ENCODE measurements at regions not wholly inside any gene's neighbourhood (a gene's known extent, or its start where the extent isn't known, plus 50 kb on each side); places are given as distances from the start of the nearest gene placed in this dataset.
"Not testable (repeated sequence)": the region's sequence is repeated elsewhere in the genome, so short reads cannot be mapped to it uniquely, and the experiment has no call there.

GRCh38 chr22:49721211-49721763 is 106.4 kb downstream of the BRD1 start:
- no peak for DNase-seq

DNA sequence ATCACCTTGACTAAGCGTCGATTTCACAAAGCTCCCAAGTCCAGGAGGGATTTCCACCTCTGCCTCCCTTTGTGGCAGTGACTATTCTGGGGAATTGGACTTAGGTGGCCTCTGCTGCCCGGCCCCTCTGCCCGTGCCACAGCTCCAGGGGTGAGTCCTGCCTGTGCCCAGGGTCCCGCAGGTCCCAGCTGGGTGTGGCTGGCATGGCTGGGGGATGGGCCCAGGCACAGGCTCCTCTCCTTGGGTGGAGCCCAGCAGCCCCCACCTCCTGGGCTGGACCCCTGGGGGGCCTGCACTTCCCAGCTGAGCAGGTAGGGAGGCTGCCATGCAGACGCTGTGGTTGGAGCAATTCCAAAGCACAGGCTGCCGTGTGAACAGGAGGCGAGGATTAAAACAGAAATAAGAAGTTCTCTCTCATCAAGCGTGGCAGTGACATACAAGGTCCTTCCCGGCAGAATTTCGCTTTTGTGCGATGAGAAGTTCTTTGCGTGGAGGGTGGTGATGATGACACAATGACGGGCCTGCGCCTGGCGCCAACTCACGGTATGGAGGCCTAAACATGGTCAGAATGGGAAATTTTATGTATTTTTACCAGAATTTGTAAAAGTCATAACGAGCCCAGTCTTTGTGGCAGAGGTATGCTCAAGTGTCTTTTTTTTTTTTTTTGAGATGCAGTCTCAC is 107.3 kb downstream of the BRD1 start:
- DNase-seq, result no peak

DNA sequence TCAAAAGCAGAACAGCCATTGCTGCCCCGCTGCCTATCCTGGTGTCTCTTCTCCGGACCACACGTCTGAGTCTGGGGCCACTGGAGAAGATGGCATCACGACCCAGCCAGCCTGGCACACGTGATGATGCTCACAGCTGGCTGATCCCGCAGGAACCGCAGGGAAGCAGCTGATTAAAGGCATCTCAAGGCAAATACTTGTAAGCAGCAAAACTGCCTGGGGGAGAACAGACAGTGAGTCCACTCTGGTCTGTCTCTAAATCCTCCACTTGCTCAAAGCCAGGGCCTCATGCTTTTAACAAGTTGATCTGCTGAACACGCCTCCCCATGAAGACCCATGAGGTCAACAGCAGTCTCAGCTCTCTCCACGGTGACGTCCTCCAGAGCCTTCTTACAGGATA is 108.6 kb downstream of the BRD1 start:
- no peak for DNase-seq

DNA sequence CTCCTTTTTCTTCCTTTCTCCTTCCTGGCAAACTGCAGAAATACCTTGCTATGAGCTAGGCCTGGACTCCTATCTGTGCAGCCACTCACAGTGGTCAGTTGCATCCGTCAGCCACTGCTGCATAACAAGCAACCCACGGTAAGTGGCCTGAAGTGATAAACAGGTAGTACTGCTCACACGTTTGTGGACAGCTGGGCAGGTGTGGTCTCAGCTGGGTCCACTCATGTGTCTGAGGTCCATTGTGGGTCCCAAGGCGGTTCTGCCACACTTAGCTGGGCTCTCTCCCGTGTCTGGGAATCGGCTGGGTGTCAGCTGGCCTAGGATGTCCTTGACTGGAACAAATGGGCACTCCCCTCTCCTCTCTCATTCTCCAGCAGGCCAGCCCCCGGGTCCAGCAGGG is 109.3 kb downstream of the BRD1 start:
- DNase-seq, result no peak

DNA sequence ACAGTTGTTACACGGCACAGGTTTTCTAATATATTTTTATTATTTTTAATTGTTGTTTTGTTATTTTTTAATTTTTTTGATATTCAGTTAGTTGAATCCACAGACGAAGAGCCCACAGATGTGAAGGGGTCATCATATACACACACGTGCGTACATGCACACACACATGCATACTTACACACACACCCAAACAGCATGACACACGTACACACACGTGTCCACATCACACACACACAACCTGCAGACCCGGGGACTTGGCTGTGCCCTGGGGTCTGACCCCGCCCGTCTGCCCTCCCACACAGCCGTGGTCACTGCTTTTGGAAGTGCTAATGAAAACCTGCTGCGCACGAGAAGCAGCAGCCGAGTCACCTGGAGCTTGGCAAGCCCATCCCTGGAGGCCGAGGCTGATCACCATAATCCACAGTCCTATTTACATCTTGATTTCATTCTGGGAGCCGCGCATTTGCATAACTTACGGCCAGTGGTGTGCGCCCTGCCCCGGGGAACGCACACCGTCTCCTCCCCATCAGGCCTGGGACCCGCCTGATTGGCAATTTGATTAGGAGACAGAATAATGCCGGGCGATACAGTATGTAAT is 110.3 kb downstream of the BRD1 start:
- DNase-seq, result no peak

GRCh38 chr22:49716441-49716840 is 111.2 kb downstream of the BRD1 start:
- DNase-seq, result no peak

DNA sequence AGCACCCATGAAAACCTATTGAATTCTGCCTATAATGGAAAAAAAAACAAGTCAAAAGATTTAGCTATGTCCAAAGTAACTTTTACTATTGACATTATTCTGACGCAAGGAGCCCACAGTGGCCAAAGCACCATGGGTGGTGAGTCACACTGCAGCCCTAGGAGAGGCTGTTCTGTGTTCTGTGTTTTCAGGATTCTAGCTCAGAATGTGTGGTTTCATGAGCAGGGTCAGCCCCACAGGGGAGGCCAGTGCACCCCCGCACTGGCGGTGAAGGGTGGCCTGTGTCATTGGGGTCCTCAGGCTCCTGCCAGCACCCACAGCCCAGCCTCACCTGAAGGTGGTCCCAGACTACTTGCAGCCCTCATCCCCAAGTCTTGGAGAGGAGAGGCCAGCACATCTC is 112.2 kb downstream of the BRD1 start:
- no peak for DNase-seq

- DNase-seq, result no peak
Measured at GRCh38 chr22:49713003-49713402, 114.7 kb downstream of the BRD1 start.

- no peak for DNase-seq
Measured at GRCh38 chr22:49712195-49712791, 115.4 kb downstream of the BRD1 start.

DNA sequence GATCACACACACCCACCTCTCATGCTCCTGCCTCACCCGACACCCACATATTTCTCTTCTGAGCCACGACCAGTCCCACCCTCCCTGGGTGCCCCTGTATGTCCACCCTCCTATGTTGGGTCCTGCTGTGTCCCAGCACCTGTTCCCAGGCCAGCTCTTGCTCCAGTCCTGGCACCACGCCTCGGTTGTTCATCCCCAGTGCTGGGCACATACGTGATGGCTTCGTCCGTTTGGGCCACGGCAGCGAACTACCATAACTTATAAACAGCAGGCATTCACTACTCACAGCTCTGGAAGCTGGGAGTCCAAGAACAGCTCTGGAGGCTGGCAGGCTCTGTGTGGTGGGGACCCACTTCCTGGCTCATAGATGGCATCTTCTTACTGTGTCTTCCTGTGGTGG is 116.9 kb downstream of the BRD1 start:
- DNase-seq, result no peak

GRCh38 chr22:49709464-49709863 is 118.2 kb downstream of the BRD1 start:
- DNase-seq, result no peak

DNA sequence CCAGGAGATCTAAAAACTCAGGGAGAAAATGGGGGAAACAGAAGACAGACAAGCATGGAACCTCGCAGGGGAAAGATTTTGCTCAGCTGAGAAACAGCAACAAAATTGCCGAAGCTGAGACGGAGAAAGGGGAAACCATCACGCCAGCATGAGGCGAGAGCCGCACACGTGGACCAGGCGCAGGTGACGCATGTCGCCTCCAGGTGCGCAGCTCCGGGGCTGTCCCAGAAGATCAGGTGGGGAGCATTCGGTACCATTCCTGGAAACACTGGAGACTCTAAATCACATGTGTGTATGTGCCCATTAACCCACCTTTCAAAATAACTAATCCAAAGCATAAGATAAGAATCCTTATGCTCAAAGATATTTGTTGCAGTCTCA is 121.7 kb downstream of the BRD1 start:
- no peak for DNase-seq

DNA sequence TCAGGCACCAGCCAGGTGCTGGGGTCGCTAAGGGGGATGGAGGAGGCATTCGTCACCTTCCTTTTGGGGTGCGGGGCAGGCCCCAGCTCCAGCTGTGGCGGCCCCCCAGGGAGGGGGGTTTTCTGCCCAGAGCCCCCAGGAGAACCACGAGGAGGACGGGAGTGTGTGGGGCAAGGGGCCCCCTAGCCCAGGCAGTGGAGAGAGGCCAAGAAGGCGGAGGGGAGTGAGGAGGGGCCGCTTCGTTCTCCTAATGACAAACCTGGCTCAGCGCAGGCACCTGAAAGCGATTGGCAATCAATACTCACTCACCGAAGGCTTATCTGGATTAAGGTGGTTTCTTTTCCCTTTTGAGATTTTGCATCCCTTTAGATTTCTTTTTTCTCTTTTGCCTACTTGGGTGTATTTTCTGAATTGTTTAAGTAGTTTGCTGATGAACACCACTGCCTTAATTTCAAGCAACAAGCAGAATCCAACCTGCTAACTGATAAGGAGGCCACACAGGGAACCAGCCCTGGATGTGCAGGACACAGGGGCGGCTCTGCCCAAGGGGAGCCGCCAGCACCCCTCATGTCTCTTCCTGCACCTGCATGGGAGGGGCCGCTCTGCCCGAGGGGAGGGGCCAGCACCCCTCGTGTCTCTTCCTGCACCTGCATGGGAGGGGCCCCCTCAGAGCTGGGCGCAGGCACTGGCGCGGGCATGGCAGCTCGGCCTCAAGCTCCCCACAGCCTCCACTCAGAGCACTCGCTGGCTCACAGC is 122.3 kb downstream of the BRD1 start:
- DNase-seq, result no peak

- DNase-seq, result no peak
Measured at GRCh38 chr22:49704345-49705215, 123.1 kb downstream of the BRD1 start.

GRCh38 chr22:49703990-49704344 is 123.7 kb downstream of the BRD1 start:
- no peak for DNase-seq

- DNase-seq, result no peak
Measured at GRCh38 chr22:49703505-49703904, 124.2 kb downstream of the BRD1 start.

DNA sequence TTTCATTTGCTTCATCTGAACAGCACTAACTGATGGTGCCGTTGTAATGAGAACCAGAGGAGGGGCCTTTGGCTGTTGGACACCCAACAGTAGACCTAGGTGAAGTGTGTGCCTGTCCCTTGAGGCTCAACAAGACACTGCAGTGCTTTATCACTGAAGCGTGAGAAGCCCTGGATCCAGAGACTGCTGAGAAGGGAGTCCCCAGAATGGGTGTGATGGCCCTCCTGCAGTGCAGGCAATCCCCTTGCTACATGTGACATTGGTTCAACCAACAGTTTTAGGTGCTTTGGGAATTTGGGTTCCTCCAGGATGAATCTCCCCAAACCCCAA is 125.6 kb downstream of the BRD1 start:
- DNase-seq, result no peak

DNA sequence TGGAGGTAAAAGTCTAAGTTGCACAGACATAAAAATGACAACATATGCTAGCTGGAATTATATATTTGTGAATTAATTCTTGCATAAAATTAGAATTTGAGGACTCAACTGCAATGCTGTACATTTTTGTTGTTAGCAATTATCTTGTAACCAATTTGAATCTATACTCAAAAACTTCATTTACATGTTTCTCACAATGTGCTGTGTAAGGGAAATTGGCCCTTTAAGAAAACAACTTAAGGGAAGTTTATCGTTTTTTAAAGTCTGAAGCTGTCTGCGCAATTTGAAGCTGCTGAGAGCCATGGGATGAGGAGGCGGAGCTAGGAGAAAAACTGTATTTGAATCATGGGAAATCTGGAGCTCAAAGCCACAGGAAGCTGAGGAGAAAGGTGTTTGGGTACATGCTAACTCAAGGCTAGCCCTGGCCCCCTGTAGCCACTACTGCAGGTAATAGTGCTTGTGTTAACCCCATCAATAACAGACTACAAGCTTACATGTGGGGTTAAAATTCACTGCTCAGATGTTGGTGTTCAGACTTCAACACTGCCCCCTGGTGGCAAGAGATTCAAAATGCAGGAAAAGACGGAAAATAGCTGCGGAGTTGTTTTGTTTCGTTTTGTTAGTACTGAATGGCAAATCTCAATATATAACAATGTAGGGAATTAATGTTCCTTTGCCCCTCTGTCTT is 126.1 kb downstream of the BRD1 start:
- DNase-seq, result no peak

- DNase-seq, result no peak
Measured at GRCh38 chr22:49699928-49700498, 127.7 kb downstream of the BRD1 start.

DNA sequence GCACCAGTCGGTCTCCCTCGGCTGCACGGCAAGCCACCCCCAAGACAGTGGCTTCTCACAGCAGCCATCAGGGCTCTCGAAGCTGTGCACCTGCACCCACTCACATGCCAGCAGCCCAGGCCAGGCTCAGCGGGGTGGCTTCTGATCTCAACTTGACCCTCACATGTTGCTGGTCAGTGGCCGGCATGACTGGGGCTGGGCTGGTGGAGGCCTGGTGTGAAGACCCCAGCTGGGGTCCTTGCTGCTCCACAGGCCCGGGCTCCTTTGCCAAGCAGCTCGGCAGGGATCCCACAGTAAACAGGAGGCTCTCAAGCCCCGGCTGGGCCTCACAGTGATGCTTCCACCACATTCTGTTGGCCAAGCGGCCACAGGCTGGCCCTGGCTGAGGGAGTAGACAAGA is 128.2 kb downstream of the BRD1 start:
- no peak for DNase-seq

GRCh38 chr22:49698616-49699015 is 129.1 kb downstream of the BRD1 start:
- not testable (repeated sequence) for DNase-seq

GRCh38 chr22:49697047-49697446 is 130.6 kb downstream of the BRD1 start:
- DNase-seq, result no peak
